B cell (primary cell): ENCODE measurements at regions not wholly inside any gene's neighbourhood (a gene's known extent, or its start where the extent isn't known, plus 50 kb on each side); places are given as distances from the start of the nearest gene placed in this dataset.

Source experiments
- ATAC-seq: fragments of 200-7000 bp; cut with Tn5 transposase; one replicate; pipeline ENCODE4 v1.10.0; 2021; ENCODE audit warnings: low read depth, mild to moderate bottlenecking, moderate number of reproducible peaks, moderate library complexity
- CTCF ChIA-PET: fragments of 350-600 bp; sonication (Branson Sonifier 250); formaldehyde crosslinking; loops from one replicate; lab custom pipeline; 2021; ENCODE audit warnings: antibody characterized with exemption, inconsistent platforms; lab: Charles Lee
- POLR2A ChIA-PET: fragments of 350-600 bp; sonication (Branson Sonifier 250); formaldehyde crosslinking; loops from one replicate; lab custom pipeline; 2021; ENCODE audit warnings: antibody characterized with exemption; lab: Charles Lee
- DNase-seq: peaks from one replicate; pipeline ENCODE4 v3.0.0; 2013
- H2AFZ ChIP-seq: 2 replicates; pipeline ENCODE4 v1.6.1; 2012; ENCODE audit warnings: mild to moderate bottlenecking, low read depth, low read length; ENCODE audit not compliant: insufficient read depth, poor library complexity, severe bottlenecking
- H3K27ac ChIP-seq, 2 donors: 1 replicate in 1 of 2; 2 replicates in 1 of 2; pipeline ENCODE4 v1.5.1; 2012 to 2013; ENCODE audit warnings: low read length in 2 of 2, mild to moderate bottlenecking in 2 of 2, moderate library complexity in 1 of 2
- H3K27me3 ChIP-seq, 4 experiments: fragments of 200-600 bp in 1 of 4; sonication (generic) in 1 of 4; replicated peaks in 1 of 4; 1 replicate in 2 of 4; 2 replicates in 2 of 4; pipeline versions ENCODE4 v1.6.1 to v1.7.0; 2013 to 2016; ENCODE audit warnings: low read length in 3 of 4, mild to moderate bottlenecking in 2 of 4, mixed read lengths in 1 of 4, moderate library complexity in 1 of 4; ENCODE audit not compliant: insufficient read depth in 4 of 4, control insufficient read depth in 3 of 4; ENCODE audit errors: control extremely low read depth in 1 of 4
- H3K36me3 ChIP-seq, 2 experiments: replicated peaks in 1 of 2; 1 replicate in 1 of 2; 2 replicates in 1 of 2; pipeline versions ENCODE4 v1.6.1 to v1.7.1; 2013; ENCODE audit warnings: low read length in 1 of 2; ENCODE audit not compliant: insufficient read depth in 2 of 2, control insufficient read depth in 1 of 2; ENCODE audit errors: control extremely low read depth in 1 of 2, extremely low read depth in 1 of 2
- H3K4me1 ChIP-seq, 2 donors: fragments of 200-600 bp in 1 of 2; sonication (generic) in 1 of 2; 1 replicate in 1 of 2; 2 replicates in 1 of 2; pipeline versions ENCODE4 v1.5.1 to v1.6.1; 2013 to 2017; ENCODE audit warnings: low read length in 2 of 2; ENCODE audit not compliant: control insufficient read depth in 2 of 2, insufficient read depth in 2 of 2
- H3K4me2 ChIP-seq: replicated peaks from 2 replicates; pipeline ENCODE3; 2012; ENCODE audit warnings: mild to moderate bottlenecking, low read depth, low read length; ENCODE audit not compliant: poor library complexity, severe bottlenecking
- H3K4me3 ChIP-seq, 5 experiments: fragments of 200-600 bp in 1 of 5; sonication (generic) in 1 of 5; 1 replicate in 3 of 5; 2 replicates in 2 of 5; pipeline versions ENCODE4 v1.5.1 to v1.7.0; 2011 to 2016; ENCODE audit warnings: low read length in 4 of 5, mild to moderate bottlenecking in 4 of 5, low read depth in 2 of 5, control low read depth in 1 of 5, moderate library complexity in 1 of 5; ENCODE audit not compliant: insufficient read depth in 1 of 5; ENCODE audit errors: control extremely low read depth in 1 of 5, extremely low read depth in 1 of 5
- H3K79me2 ChIP-seq: fragments of 200-600 bp; sonication (generic); one replicate; pipeline ENCODE4 v1.6.0; 2016; ENCODE audit warnings: low read length; ENCODE audit not compliant: control insufficient read depth, insufficient read depth
- H3K9ac ChIP-seq: fragments of 200-600 bp; sonication (generic); 2 replicates; pipeline ENCODE4 v1.6.1; 2017; ENCODE audit warnings: mild to moderate bottlenecking, low read length, moderate library complexity
- H3K9me3 ChIP-seq, 3 donors: one replicate each; pipeline versions ENCODE4 v1.6.1 to v1.7.1; 2013; ENCODE audit warnings: low read length in 2 of 3; ENCODE audit not compliant: control insufficient read depth in 2 of 3, insufficient read depth in 1 of 3; ENCODE audit errors: control extremely low read depth in 1 of 3
- H4K20me1 ChIP-seq: 2 replicates; pipeline ENCODE4 v1.6.0; 2012; ENCODE audit warnings: mild to moderate bottlenecking, low read length; ENCODE audit not compliant: insufficient read depth, control insufficient read depth, poor library complexity, severe bottlenecking
- H3K27ac Mint-ChIP-seq: one replicate; pipeline ENCODE4 v1.8.0; 2021; ENCODE audit warnings: mixed read lengths
- H3K27me3 Mint-ChIP-seq: one replicate; pipeline ENCODE4 v1.8.0; 2021; ENCODE audit warnings: mixed read lengths
- H3K4me1 Mint-ChIP-seq: one replicate; pipeline ENCODE4 v1.8.0; 2021; ENCODE audit warnings: mixed read lengths
- H3K4me3 Mint-ChIP-seq: one replicate; pipeline ENCODE4 v1.8.0; 2021; ENCODE audit warnings: mixed read lengths
- H3K9me3 Mint-ChIP-seq: one replicate; pipeline ENCODE4 v1.8.0; 2022; ENCODE audit warnings: mixed read lengths; ENCODE audit not compliant: insufficient read depth
- CTCF ChIP-seq: fragments of 200-600 bp; IDR thresholded peaks from one replicate; pipeline ENCODE4 v1.8.0; 2022; ENCODE audit warnings: antibody characterized with exemption, mild to moderate bottlenecking
- EZH2 ChIP-seq: IDR thresholded peaks from 2 replicates; pipeline ENCODE4 v1.6.1; 2012; ENCODE audit warnings: borderline replicate concordance, low read depth, mild to moderate bottlenecking, moderate library complexity, low read length; ENCODE audit not compliant: insufficient read depth, poor library complexity, severe bottlenecking
- WGBS: methylation state at CpG from one replicate; pipeline ENCODE4 v1.1.5; 2013; ENCODE audit warnings: missing lambda C conversion rate; ENCODE audit not compliant: insufficient coverage; 5-methylcytosine and 5-hydroxymethylcytosine counted together
- intact Hi-C: fragments of 100-400 bp; cut with micrococcal nuclease; formaldehyde crosslinking; loops from one replicate; pipeline ENCODE4 v1.10.0; 2022

GRCh38 chr14:103259184-103259583 lies 74.9 kb upstream of the EIF5 start:
- H4K20me1 ChIP-seq = no peaks in the 10 kb centered on the region

More at GRCh38 chr14:103259184-103259583, 74.9 kb upstream of the EIF5 start:
- ChIA-PET CTCF (no interaction called here), POLR2A (no interaction called here)
- intact Hi-C loops = no loop called here
- no peak overlapping the region for H3K27ac Mint-ChIP-seq
- Histone ChIP-seq H3K27ac (no peak overlapping the region), H2AFZ (no peak overlapping the region), H3K4me3 (no peak overlapping the region), H3K36me3 (no peaks in the 10 kb centered on the region), H3K27me3 (peaks cover 0 to 3% (median 0%) of the 10 kb centered on the region in 4 experiments), H3K9ac (no peak overlapping the region), H3K4me1 (peaks cover 3 to 5% of the 10 kb centered on the region in 2 donors), H3K9me3 (peaks cover 0 to 1% (median 0%) of the 10 kb centered on the region in 3 donors), H3K79me2 (no peaks in the 10 kb centered on the region), H3K4me2 (no peak overlapping the region)
- no peaks in the 10 kb centered on the region for H3K9me3 Mint-ChIP-seq
- no peak for TF ChIP-seq CTCF
- no peak for TF ChIP-seq EZH2
- peaks cover 5% of the 10 kb centered on the region for H3K4me1 Mint-ChIP-seq
- WGBS = 61% methylated on average over 9 of the region's 10 CpGs
- no peak for ATAC-seq
- peaks cover 19% of the 10 kb centered on the region for H3K27me3 Mint-ChIP-seq
- H3K4me3 Mint-ChIP-seq = no peak overlapping the region
- no peak for DNase-seq
